Neural progenitor cell (in vitro differentiated cells): ENCODE measurements at regions not wholly inside any gene's neighbourhood (a gene's known extent, or its start where the extent isn't known, plus 50 kb on each side); places are given as distances from the start of the nearest gene placed in this dataset.
A peak's percentile ranks its signal among the peaks of the same experiment; 100 is the strongest.

Experiments used
- DNase-seq: peaks from one replicate; pipeline ENCODE4 v3.0.0-alpha.2; 2016; ENCODE audit warnings: low spot score
- H2AFZ ChIP-seq: fragments of 200-600 bp; sonication (generic); replicated peaks from 2 replicates; pipeline ENCODE4 v1.6.1; 2016; ENCODE audit warnings: antibody characterized with exemption
- H3F3A ChIP-seq: fragments of 200-600 bp; sonication (generic); 2 replicates; pipeline ENCODE4 v1.6.1; 2016; ENCODE audit warnings: antibody characterized with exemption, low read depth
- H3K27ac ChIP-seq: fragments of 200-600 bp; sonication (generic); 2 replicates; pipeline ENCODE4 v1.5.1; 2016; ENCODE audit warnings: mild to moderate bottlenecking
- H3K27me3 ChIP-seq: fragments of 200-600 bp; sonication (generic); 2 replicates; pipeline ENCODE4 v1.6.1; 2016; ENCODE audit warnings: mild to moderate bottlenecking, moderate library complexity
- H3K36me3 ChIP-seq: fragments of 200-600 bp; sonication (generic); 2 replicates; pipeline ENCODE4 v1.5.1; 2016
- H3K4me1 ChIP-seq: fragments of 200-600 bp; sonication (generic); 2 replicates; pipeline ENCODE4 v1.6.1; 2016; ENCODE audit warnings: mixed run types
- H3K4me2 ChIP-seq: fragments of 200-600 bp; sonication (generic); 2 replicates; pipeline ENCODE4 v1.6.1; 2016
- H3K4me3 ChIP-seq: fragments of 200-600 bp; sonication (generic); 2 replicates; pipeline ENCODE4 v1.5.1; 2016
- H3K79me2 ChIP-seq: fragments of 200-600 bp; sonication (generic); 2 replicates; pipeline ENCODE4 v1.6.1; 2016; ENCODE audit warnings: low read depth
- H3K9ac ChIP-seq: fragments of 200-600 bp; sonication (generic); 2 replicates; pipeline ENCODE4 v1.6.1; 2016
- H3K9me3 ChIP-seq: fragments of 200-600 bp; sonication (generic); 2 replicates; pipeline ENCODE4 v1.5.1; 2016; ENCODE audit warnings: low read depth
- H4K20me1 ChIP-seq: fragments of 200-600 bp; sonication (generic); 2 replicates; pipeline ENCODE4 v1.6.1; 2016; ENCODE audit warnings: low read depth
- H3K27ac Mint-ChIP-seq: 3 replicates; pipeline ENCODE4 v1.8.0; 2021; ENCODE audit warnings: mixed read lengths
- H3K27me3 Mint-ChIP-seq: 2 replicates; pipeline ENCODE4 v1.8.0; 2022; ENCODE audit warnings: low read depth, mild to moderate bottlenecking, inconsistent platforms, moderate library complexity, mixed read lengths; ENCODE audit not compliant: insufficient read depth
- H3K36me3 Mint-ChIP-seq: 3 replicates; pipeline ENCODE4 v1.8.0; 2021; ENCODE audit warnings: mixed read lengths
- H3K4me1 Mint-ChIP-seq: 3 replicates; pipeline ENCODE4 v1.8.0; 2021; ENCODE audit warnings: mixed read lengths
- H3K4me3 Mint-ChIP-seq: 3 replicates; pipeline ENCODE4 v1.8.0; 2021; ENCODE audit warnings: mild to moderate bottlenecking, moderate library complexity, mixed read lengths
- H3K9me3 Mint-ChIP-seq: 3 replicates; pipeline ENCODE4 v1.8.0; 2020; ENCODE audit warnings: mixed read lengths
- EZH2 ChIP-seq: fragments of 200-600 bp; sonication (generic); IDR thresholded peaks from 2 replicates; pipeline ENCODE4 v1.6.1; 2017; ENCODE audit warnings: antibody characterized with exemption, mild to moderate bottlenecking, moderate library complexity
- EZH2phosphoT487 ChIP-seq: fragments of 200-600 bp; sonication (generic); IDR thresholded peaks from 2 replicates; pipeline ENCODE4 v1.6.1; 2017; ENCODE audit warnings: antibody characterized with exemption
- TF ChIP-seq, protein P1 (sequence below): fragments of 200-600 bp; sonication (generic); IDR thresholded peaks from 2 replicates; pipeline ENCODE4 v1.5.1; 2017; ENCODE audit warnings: antibody characterized with exemption, mild to moderate bottlenecking

DNA sequence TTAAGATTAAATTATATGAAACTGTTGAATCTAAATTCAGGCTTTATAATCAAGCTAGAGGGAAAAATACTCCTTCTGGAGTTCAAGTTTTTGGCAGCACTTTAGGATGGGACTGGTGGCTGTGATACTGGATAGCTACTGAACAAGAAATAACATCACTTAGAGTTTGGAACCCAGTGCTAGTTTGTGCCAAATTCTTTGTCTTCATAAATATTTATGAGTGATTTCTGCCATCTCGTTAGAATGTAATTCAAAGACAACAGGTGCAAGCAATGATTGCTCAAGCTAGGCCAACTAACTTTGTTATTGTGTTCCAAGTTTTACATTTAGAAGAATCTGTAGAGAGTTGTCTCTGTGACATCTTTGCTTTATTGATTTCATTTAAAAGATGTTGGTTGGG, 417.9 kb downstream of the FAT4 start:
- no peaks in the 10 kb centered on the region for H3K27me3 ChIP-seq
- H3K4me3 ChIP-seq = no peak overlapping the region
- Mint-ChIP-seq H3K27me3 (no peaks in the 10 kb centered on the region), H3K9me3 (peaks cover 2% of the 10 kb centered on the region), H3K27ac (no peak overlapping the region), H3K36me3 (peaks cover 4% of the 10 kb centered on the region), H3K4me3 (no peak overlapping the region), H3K4me1 (peaks cover 76% of the 10 kb centered on the region)
- TF ChIP-seq EZH2 (no peak), EZH2phosphoT487 (no peak)
- TF ChIP-seq, protein P1, sequence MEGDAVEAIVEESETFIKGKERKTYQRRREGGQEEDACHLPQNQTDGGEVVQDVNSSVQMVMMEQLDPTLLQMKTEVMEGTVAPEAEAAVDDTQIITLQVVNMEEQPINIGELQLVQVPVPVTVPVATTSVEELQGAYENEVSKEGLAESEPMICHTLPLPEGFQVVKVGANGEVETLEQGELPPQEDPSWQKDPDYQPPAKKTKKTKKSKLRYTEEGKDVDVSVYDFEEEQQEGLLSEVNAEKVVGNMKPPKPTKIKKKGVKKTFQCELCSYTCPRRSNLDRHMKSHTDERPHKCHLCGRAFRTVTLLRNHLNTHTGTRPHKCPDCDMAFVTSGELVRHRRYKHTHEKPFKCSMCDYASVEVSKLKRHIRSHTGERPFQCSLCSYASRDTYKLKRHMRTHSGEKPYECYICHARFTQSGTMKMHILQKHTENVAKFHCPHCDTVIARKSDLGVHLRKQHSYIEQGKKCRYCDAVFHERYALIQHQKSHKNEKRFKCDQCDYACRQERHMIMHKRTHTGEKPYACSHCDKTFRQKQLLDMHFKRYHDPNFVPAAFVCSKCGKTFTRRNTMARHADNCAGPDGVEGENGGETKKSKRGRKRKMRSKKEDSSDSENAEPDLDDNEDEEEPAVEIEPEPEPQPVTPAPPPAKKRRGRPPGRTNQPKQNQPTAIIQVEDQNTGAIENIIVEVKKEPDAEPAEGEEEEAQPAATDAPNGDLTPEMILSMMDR = no peak
- no peak overlapping the region for H3K27ac ChIP-seq
- no peaks in the 10 kb centered on the region for H3K36me3 ChIP-seq
- no peaks in the 10 kb centered on the region for H3F3A ChIP-seq
- peaks cover 14% of the 10 kb centered on the region for H3K4me1 ChIP-seq
- H3K9ac ChIP-seq = no peak overlapping the region
- H2AFZ ChIP-seq = no peak overlapping the region
- H3K79me2 ChIP-seq = no peaks in the 10 kb centered on the region
- no peaks in the 10 kb centered on the region for H3K9me3 ChIP-seq
- H3K4me2 ChIP-seq = no peak overlapping the region
- no peaks in the 10 kb centered on the region for H4K20me1 ChIP-seq
- DNase-seq = no peak

DNA sequence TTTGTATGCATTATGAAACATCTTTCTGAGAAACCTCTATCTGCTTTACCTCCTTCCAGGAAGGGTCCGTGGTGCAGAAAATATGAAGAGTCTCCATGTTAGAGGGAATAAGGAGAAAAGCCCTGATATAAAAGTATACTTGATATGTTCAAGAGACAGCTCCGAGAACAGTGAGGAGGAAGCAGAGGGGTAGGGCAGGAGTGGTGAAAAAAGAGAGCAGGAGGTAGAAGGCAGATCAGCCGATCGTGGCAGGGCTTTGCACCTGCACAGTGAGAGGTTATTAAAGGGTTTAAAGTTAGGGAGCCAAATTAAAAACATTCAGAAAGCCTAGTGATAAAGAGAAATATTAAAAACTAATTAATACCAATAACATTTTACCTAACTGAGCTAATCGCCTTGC, 419.7 kb downstream of the FAT4 start:
- H3K36me3 Mint-ChIP-seq = peaks cover 7% of the 10 kb centered on the region
- H3K4me3 ChIP-seq = no peak overlapping the region
- no peak overlapping the region for H3K4me2 ChIP-seq
- TF ChIP-seq EZH2phosphoT487 (no peak), EZH2 (no peak)
- TF ChIP-seq, protein P1 = no peak
- DNase-seq = no peak
- peaks cover 5% of the 10 kb centered on the region for H3K9me3 Mint-ChIP-seq
- no peaks in the 10 kb centered on the region for H3K36me3 ChIP-seq
- no peaks in the 10 kb centered on the region for H3K9me3 ChIP-seq
- H4K20me1 ChIP-seq = no peaks in the 10 kb centered on the region
- H3K27me3 ChIP-seq = no peaks in the 10 kb centered on the region
- no peak overlapping the region for H3K27ac ChIP-seq
- peak overlapping the region; percentile 33 for H3K4me3 Mint-ChIP-seq
- H3K9ac ChIP-seq = no peak overlapping the region
- peaks cover 67% of the 10 kb centered on the region for H3K4me1 Mint-ChIP-seq
- peak overlapping the region; percentile 90 for H3K27ac Mint-ChIP-seq
- peaks cover 7% of the 10 kb centered on the region for H3K4me1 ChIP-seq
- H3K27me3 Mint-ChIP-seq = no peaks in the 10 kb centered on the region
- peak overlapping the region; percentile 9 for H2AFZ ChIP-seq
- no peaks in the 10 kb centered on the region for H3F3A ChIP-seq
- H3K79me2 ChIP-seq = no peaks in the 10 kb centered on the region

DNA sequence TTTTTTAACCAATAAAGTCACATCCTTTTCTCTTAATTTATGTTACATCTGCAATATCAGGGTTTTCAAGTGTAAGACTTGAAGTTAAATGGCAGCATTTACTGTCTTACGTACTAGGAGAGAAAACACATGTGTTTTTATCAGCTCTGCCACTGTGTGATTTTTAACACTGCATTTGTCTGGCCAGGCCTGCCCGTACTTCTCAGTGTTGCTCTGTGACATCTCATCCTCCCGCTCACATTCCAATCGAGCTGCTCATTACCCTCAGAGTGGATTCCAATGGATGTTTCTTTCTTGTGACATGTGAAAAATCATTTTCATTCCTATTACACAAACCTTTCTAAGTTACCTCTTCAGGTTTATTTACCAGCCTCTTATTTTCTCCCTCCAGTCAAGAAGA, 420.3 kb downstream of the FAT4 start:
- TF ChIP-seq, protein P1 = no peak
- TF ChIP-seq EZH2phosphoT487 (no peak), EZH2 (no peak)
- Mint-ChIP-seq H3K9me3 (peaks cover 5% of the 10 kb centered on the region), H3K4me3 (peak overlapping the region; percentile 65), H3K4me1 (peaks cover 67% of the 10 kb centered on the region), H3K27me3 (no peaks in the 10 kb centered on the region), H3K27ac (peak overlapping the region; percentile 97), H3K36me3 (peaks cover 7% of the 10 kb centered on the region)
- Histone ChIP-seq H3K9ac (no peak overlapping the region), H3K4me1 (peaks cover 13% of the 10 kb centered on the region), H3F3A (no peaks in the 10 kb centered on the region), H2AFZ (no peak overlapping the region), H3K27me3 (no peaks in the 10 kb centered on the region), H3K36me3 (no peaks in the 10 kb centered on the region), H3K4me3 (no peak overlapping the region), H3K4me2 (no peak overlapping the region), H3K27ac (no peak overlapping the region), H3K79me2 (no peaks in the 10 kb centered on the region), H4K20me1 (no peaks in the 10 kb centered on the region), H3K9me3 (no peaks in the 10 kb centered on the region)
- DNase-seq = peak; percentile 54

DNA sequence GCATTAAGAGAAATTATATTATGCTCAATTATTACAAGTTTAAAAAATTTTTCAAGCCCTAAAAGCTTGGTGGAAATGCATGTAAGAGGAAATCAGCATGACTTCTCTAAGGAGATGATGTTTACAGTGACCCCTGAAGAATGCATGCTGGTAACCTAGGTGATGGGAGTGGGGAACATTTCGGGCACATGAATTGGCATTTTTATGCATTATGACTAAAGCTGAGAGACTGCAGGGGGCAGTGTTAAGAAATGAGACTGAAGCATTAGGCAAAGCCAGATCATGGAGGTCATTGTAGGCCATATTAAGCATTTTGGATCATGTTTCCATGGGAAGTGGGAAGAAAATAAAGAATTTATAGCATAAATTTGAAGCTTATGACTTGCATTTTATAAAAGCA, 421.3 kb downstream of the FAT4 start:
- Histone ChIP-seq H2AFZ (no peak overlapping the region), H3K9ac (no peak overlapping the region), H3K4me1 (peaks cover 14% of the 10 kb centered on the region), H3K79me2 (no peaks in the 10 kb centered on the region), H3K27me3 (no peaks in the 10 kb centered on the region), H3K36me3 (no peaks in the 10 kb centered on the region), H3F3A (no peaks in the 10 kb centered on the region), H3K4me3 (no peak overlapping the region), H3K27ac (no peak overlapping the region), H3K4me2 (no peak overlapping the region), H4K20me1 (no peaks in the 10 kb centered on the region), H3K9me3 (no peaks in the 10 kb centered on the region)
- peaks cover 7% of the 10 kb centered on the region for H3K36me3 Mint-ChIP-seq
- H3K9me3 Mint-ChIP-seq = peaks cover 5% of the 10 kb centered on the region
- H3K27ac Mint-ChIP-seq = peak overlapping the region; percentile 24
- no peak for DNase-seq
- H3K27me3 Mint-ChIP-seq = no peaks in the 10 kb centered on the region
- H3K4me1 Mint-ChIP-seq = peaks cover 59% of the 10 kb centered on the region
- TF ChIP-seq EZH2 = no peak
- TF ChIP-seq, protein P1 = peak; percentile 27
- H3K4me3 Mint-ChIP-seq = no peak overlapping the region
